Breast epithelium (tissue), 4 donors: ENCODE measurements at regions not wholly inside any gene's neighbourhood (a gene's known extent, or its start where the extent isn't known, plus 50 kb on each side); places are given as distances from the start of the nearest gene placed in this dataset.

Experiments used
- DNase-seq, 2 donors: peaks; one replicate each; pipeline ENCODE4 v3.0.0-alpha.2; 2019; ENCODE audit warnings: low spot score in 2 of 2
- H3K27ac ChIP-seq, 2 donors: fragments of 200-600 bp; sonication (generic) in 1 of 2; one replicate each; pipeline ENCODE4 v1.5.1; 2016 to 2019; ENCODE audit warnings: mild to moderate bottlenecking in 1 of 2
- H3K27me3 ChIP-seq, 2 donors: fragments of 200-600 bp; sonication (generic) in 1 of 2; one replicate each; pipeline versions ENCODE4 v1.5.1 to v1.6.0; 2017 to 2019; ENCODE audit warnings: control low read depth in 1 of 2, mild to moderate bottlenecking in 1 of 2
- H3K36me3 ChIP-seq: fragments of 200-600 bp; one replicate; pipeline ENCODE4 v1.5.1; 2019
- H3K4me1 ChIP-seq, 2 donors: fragments of 200-600 bp; sonication (generic); one replicate each; pipeline ENCODE4 v1.5.1; 2016 to 2019; ENCODE audit warnings: control low read depth in 1 of 2
- H3K4me3 ChIP-seq, 3 donors: fragments of 200-600 bp; sonication (generic); 1 replicate in 2 of 3; 2 replicates in 1 of 3; pipeline ENCODE4 v1.5.1; 2016 to 2019; ENCODE audit warnings: mild to moderate bottlenecking in 3 of 3, moderate library complexity in 2 of 3
- H3K9me3 ChIP-seq, 2 donors: fragments of 200-600 bp; sonication (generic) in 1 of 2; one replicate each; pipeline ENCODE4 v1.5.1; 2016 to 2019; ENCODE audit warnings: control low read depth in 1 of 2
- CTCF ChIP-seq, 3 donors: fragments of 450-650 bp; IDR thresholded peaks; one replicate each; pipeline ENCODE4 v1.5.1; 2016 to 2017; ENCODE audit warnings: antibody characterized with exemption in 3 of 3, mild to moderate bottlenecking in 3 of 3, moderate library complexity in 3 of 3
- POLR2A ChIP-seq: fragments of 450-650 bp; IDR thresholded peaks from one replicate; pipeline ENCODE4 v1.6.1; 2016; ENCODE audit warnings: antibody characterized with exemption, mild to moderate bottlenecking, moderate library complexity
- POLR2AphosphoS5 ChIP-seq, 3 donors: sonication (generic); formaldehyde crosslinking; IDR thresholded peaks; one replicate each; pipeline ENCODE4 v1.6.1; 2017; ENCODE audit warnings: antibody characterized with exemption in 3 of 3
- intact Hi-C: fragments of 100-400 bp; cut with DNase I; formaldehyde crosslinking; loops from one replicate; pipeline ENCODE4 v1.15.1; 2023; ENCODE audit warnings: low total_unique reads

DNA sequence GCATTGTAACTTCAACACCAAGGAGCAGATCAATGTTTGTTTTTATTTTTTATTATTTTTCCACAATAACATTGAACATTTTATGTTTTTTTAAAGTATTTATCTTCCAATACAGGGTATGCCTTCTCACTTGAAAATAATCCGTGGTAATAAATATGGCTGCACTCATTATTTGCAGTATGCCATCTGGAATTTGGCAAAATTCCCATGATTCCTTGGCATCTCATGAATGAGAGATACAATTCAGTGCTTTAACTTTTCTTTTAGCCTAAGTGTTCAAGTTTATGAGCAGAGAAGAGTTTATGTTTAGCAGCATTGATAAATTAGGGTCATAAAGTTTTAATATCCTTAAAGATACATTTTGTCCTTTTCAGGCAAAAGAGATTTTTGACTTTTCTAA, 1109.6 kb upstream of the ATXN8OS start:
- H3K36me3 ChIP-seq, result no peaks in the 10 kb centered on the region
- H3K4me3 ChIP-seq, result no peak overlapping the region
- intact Hi-C loops, result no loop called here
- no peaks in the 10 kb centered on the region for H3K4me1 ChIP-seq
- TF ChIP-seq POLR2A, result no peak
- no peak for TF ChIP-seq POLR2AphosphoS5 (IDR thresholded peaks at IDR 0.05)
- no peak for TF ChIP-seq CTCF (IDR thresholded peaks at IDR 0.05)
- DNase-seq, result no peak
- no peaks in the 10 kb centered on the region for H3K27me3 ChIP-seq
- no peak overlapping the region for H3K27ac ChIP-seq
- H3K9me3 ChIP-seq, result peaks cover 8 to 16% of the 10 kb centered on the region in 2 donors

GRCh38 chr13:68996668-68997025, 1111.0 kb upstream of the ATXN8OS start:
- no peaks in the 10 kb centered on the region for H3K36me3 ChIP-seq
- intact Hi-C loops, result no loop called here
- H3K4me1 ChIP-seq, result no peaks in the 10 kb centered on the region
- no peaks in the 10 kb centered on the region for H3K27me3 ChIP-seq
- no peak for DNase-seq
- TF ChIP-seq POLR2A (no peak), CTCF (IDR thresholded peaks at IDR 0.05) (no peak), POLR2AphosphoS5 (IDR thresholded peaks at IDR 0.05) (no peak)
- no peak overlapping the region for H3K4me3 ChIP-seq
- H3K9me3 ChIP-seq, result peaks cover 5 to 7% of the 10 kb centered on the region in 2 donors
- no peak overlapping the region for H3K27ac ChIP-seq

DNA sequence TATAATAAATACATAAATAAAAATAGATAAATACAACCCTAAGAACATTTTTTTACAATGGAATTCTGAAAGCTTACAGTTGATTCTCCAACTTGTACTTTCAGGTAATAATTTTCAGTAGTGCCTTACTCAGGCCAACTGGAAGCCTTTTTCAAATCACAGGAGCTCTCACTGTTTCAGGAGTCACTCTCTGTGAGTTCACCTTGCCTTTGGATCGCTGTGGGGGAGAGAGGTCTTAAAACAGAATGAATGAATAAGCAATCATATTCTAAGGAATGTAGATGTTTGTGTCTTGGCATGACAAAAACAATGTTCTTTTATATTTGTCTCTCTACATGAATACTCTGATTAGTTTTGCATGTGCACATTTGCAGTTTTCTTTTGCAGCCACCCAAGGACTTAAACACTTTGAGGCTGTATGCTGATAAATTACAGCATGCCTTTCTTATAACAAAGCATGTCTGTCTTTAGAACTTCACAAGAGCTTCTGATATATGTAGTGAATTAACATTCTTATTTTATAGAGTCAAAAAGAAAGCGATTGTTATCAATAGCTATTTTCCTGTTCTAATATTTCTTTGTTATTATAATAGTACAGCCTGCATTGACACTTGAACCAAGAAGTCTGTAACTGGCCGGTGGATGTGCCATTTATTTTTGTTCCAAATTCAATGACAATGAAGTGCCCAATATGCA, 1111.5 kb upstream of the ATXN8OS start:
- intact Hi-C loops, result no loop called here
- Histone ChIP-seq H3K27ac (no peak overlapping the region), H3K36me3 (no peaks in the 10 kb centered on the region), H3K9me3 (peaks cover 0 to 2% of the 10 kb centered on the region in 2 donors), H3K4me3 (no peak overlapping the region), H3K27me3 (no peaks in the 10 kb centered on the region), H3K4me1 (no peaks in the 10 kb centered on the region)
- TF ChIP-seq POLR2A, result no peak
- TF ChIP-seq POLR2AphosphoS5 (IDR thresholded peaks at IDR 0.05), result no peak
- no peak for TF ChIP-seq CTCF (IDR thresholded peaks at IDR 0.05)
- DNase-seq, result no peak

DNA sequence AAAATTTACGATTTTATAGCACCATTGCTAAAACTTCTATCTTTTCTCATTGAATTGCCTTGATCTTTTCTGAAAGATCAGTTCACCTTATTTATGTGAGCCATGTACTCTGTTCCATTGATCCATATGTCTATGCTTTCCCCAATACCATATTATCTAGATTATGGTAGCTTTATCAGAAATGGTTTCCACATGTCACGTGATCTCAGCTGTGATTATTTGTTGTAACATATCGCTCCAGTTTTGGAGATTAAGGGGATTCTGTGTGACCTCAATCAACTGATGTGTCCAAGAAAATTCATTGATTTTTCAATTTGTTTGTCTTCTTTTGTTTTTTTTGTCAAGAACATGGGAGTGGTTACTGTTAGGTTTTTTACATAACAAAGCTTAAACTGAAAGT, 1114.5 kb upstream of the ATXN8OS start:
- intact Hi-C loops, result no loop called here
- H3K4me1 ChIP-seq, result no peaks in the 10 kb centered on the region
- no peak for TF ChIP-seq CTCF (IDR thresholded peaks at IDR 0.05)
- TF ChIP-seq POLR2AphosphoS5 (IDR thresholded peaks at IDR 0.05), result no peak
- no peak for TF ChIP-seq POLR2A
- H3K9me3 ChIP-seq, result no peaks in the 10 kb centered on the region
- no peak overlapping the region for H3K27ac ChIP-seq
- H3K4me3 ChIP-seq, result no peak overlapping the region
- DNase-seq, result no peak
- no peaks in the 10 kb centered on the region for H3K36me3 ChIP-seq
- no peaks in the 10 kb centered on the region for H3K27me3 ChIP-seq

DNA sequence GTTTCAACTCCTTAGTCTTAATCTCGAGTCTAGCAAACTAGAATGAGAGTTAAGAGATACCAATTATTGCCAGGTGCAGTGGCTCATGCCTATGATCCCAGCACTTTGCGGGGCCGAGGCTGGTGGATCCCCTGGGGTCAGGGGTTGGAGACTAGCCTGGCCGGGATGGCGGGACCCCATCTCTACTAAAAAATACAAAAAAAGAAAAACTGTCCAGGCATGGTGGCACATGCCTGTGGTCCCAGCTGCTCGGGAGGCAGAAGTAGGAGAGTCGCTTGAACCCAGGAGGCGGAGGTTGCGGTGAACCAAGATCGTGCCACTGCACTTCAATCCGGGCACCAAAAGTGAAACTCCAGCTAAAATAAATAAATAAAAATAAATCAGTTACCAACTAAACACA, 1119.5 kb upstream of the ATXN8OS start:
- no peaks in the 10 kb centered on the region for H3K36me3 ChIP-seq
- no peak for DNase-seq
- intact Hi-C loops, result no loop called here
- H3K4me3 ChIP-seq, result no peak overlapping the region
- no peak overlapping the region for H3K27ac ChIP-seq
- TF ChIP-seq POLR2A (no peak), POLR2AphosphoS5 (IDR thresholded peaks at IDR 0.05) (no peak), CTCF (IDR thresholded peaks at IDR 0.05) (no peak)
- no peaks in the 10 kb centered on the region for H3K4me1 ChIP-seq
- no peaks in the 10 kb centered on the region for H3K27me3 ChIP-seq
- H3K9me3 ChIP-seq, result peaks cover 0 to 3% of the 10 kb centered on the region in 2 donors
